ENCODE measurements at regions not wholly inside any gene's neighbourhood (a gene's known extent, or its start where the extent isn't known, plus 50 kb on each side); places are given as distances from the start of the nearest gene placed in this dataset.

DNA sequence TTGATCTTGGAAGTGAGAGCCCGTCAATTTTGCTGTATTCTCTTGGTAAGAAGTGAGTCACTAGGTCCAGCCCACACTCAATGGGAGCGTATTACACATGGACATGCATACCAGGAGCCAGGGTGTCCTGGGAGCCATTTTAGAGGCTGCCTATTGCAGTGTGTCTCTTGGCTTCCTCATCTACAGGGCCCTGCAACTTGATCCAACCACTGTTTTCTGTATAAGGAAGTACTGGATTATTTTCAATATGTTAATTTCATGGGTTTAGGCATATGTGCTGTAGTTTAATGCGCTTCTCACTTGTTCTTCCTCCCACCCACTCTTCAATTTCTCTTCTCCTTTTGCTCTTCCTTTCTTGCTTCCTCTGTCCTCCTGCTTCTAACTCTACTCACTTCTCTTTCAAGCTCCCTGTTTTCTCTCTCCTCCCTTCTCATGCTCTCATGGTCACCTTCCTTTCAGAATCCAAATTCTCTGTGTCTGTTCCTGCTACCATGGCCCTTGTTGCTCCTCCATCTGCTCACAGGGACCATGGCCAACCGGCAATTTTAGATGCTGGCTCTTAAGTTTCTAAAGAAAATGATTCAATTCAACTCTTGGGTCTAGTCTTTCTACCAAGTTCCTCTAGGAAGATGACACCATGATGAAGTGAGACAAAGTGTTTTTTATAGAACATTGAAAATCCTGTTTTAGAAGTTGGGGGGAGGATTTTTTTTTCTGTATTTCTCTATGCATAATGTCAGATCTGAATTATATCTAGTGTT lies 152.0 kb upstream of the ZEB2 start:
- no peak overlapping the region for H2AFZ ChIP-seq (ENCODE audit: low read length)
- DNase-seq (ENCODE audit: low read depth in 2 of 2), result peak in 1 of 2 donors; percentile 47

DNA sequence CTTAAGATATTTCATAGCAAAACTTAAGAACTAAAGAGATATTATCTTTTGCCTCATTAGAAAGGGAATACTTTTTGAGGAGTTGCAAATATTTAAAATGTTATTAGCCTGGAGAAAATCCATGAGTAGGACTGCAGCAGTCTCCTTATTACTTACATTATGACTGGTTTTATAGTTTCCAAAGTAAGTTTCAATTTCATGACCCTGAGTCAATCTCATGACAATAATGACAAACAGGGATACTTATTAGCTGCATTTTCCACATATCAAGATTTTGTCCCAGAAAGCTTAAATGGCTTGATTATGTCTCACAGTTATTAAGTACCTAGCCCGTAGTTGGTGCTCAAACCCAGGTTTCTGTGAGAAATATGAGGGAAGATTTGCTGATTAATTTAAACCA lies 150.8 kb upstream of the ZEB2 start:
- no peaks in the 10 kb centered on the region for H3K79me2 ChIP-seq (ENCODE audit: control insufficient read depth, insufficient read depth, low read length)
- H3K9me3 ChIP-seq (ENCODE audit: control insufficient read depth, insufficient read depth, low read depth, low read length), result no peaks in the 10 kb centered on the region
- no peak overlapping the region for H3K4me3 ChIP-seq (replicated peaks in 1 of 4; ENCODE audit: control extremely low read depth in 1 of 4, insufficient read depth in 1 of 4, low read depth in 3 of 4, low read length in 4 of 4)
- H3K4me2 ChIP-seq (ENCODE audit: extremely low read depth, insufficient read depth, low read length), result no peak overlapping the region
- H3K27me3 ChIP-seq (ENCODE audit: control insufficient read depth, insufficient read depth, low read length), result no peaks in the 10 kb centered on the region
- no peaks in the 10 kb centered on the region for H3K36me3 ChIP-seq (ENCODE audit: control insufficient read depth, insufficient read depth, low read length)
- no peaks in the 10 kb centered on the region for H3K4me1 ChIP-seq (ENCODE audit: control insufficient read depth, extremely low read depth, insufficient read depth, low read length)
- H3K9ac ChIP-seq (ENCODE audit: insufficient read depth, low read length), result no peak overlapping the region
- DNase-seq (ENCODE audit: low read depth in 2 of 2), result no peak
- H2AFZ ChIP-seq (ENCODE audit: low read length), result no peak overlapping the region
- no peak overlapping the region for H3K27ac ChIP-seq (ENCODE audit: insufficient read depth, low read length)
- TF ChIP-seq EZH2 (IDR thresholded peaks at IDR 0.05; ENCODE audit: low read length, missing control alignments), result no peak
- TF ChIP-seq, protein P1, sequence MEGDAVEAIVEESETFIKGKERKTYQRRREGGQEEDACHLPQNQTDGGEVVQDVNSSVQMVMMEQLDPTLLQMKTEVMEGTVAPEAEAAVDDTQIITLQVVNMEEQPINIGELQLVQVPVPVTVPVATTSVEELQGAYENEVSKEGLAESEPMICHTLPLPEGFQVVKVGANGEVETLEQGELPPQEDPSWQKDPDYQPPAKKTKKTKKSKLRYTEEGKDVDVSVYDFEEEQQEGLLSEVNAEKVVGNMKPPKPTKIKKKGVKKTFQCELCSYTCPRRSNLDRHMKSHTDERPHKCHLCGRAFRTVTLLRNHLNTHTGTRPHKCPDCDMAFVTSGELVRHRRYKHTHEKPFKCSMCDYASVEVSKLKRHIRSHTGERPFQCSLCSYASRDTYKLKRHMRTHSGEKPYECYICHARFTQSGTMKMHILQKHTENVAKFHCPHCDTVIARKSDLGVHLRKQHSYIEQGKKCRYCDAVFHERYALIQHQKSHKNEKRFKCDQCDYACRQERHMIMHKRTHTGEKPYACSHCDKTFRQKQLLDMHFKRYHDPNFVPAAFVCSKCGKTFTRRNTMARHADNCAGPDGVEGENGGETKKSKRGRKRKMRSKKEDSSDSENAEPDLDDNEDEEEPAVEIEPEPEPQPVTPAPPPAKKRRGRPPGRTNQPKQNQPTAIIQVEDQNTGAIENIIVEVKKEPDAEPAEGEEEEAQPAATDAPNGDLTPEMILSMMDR (conservative IDR thresholded peaks at IDR 0.05 in 1 of 2, IDR thresholded peaks at IDR 0.05 in 1 of 2; ENCODE audit: low read depth in 1 of 2, low read length in 2 of 2), result no peak
- no peaks in the 10 kb centered on the region for H4K20me1 ChIP-seq (ENCODE audit: control insufficient read depth, extremely low read depth, insufficient read depth, low read length)

More for the DNA sequence above, 152.0 kb upstream of the ZEB2 start:
- no peaks in the 10 kb centered on the region for H3K36me3 ChIP-seq (ENCODE audit: control insufficient read depth, insufficient read depth, low read length)
- H3K27me3 ChIP-seq (ENCODE audit: control insufficient read depth, insufficient read depth, low read length), result no peaks in the 10 kb centered on the region
- H3K9me3 ChIP-seq (ENCODE audit: control insufficient read depth, insufficient read depth, low read depth, low read length), result no peaks in the 10 kb centered on the region
- no peak overlapping the region for H3K27ac ChIP-seq (ENCODE audit: insufficient read depth, low read length)
- no peak for TF ChIP-seq EZH2 (IDR thresholded peaks at IDR 0.05; ENCODE audit: low read length, missing control alignments)
- TF ChIP-seq, protein P1 (conservative IDR thresholded peaks at IDR 0.05 in 1 of 2, IDR thresholded peaks at IDR 0.05 in 1 of 2; ENCODE audit: low read depth in 1 of 2, low read length in 2 of 2), result no peak
- H3K9ac ChIP-seq (ENCODE audit: insufficient read depth, low read length), result no peak overlapping the region
- no peaks in the 10 kb centered on the region for H4K20me1 ChIP-seq (ENCODE audit: control insufficient read depth, extremely low read depth, insufficient read depth, low read length)
- H3K4me3 ChIP-seq (replicated peaks in 1 of 4; ENCODE audit: control extremely low read depth in 1 of 4, insufficient read depth in 1 of 4, low read depth in 3 of 4, low read length in 4 of 4), result no peak overlapping the region
- H3K79me2 ChIP-seq (ENCODE audit: control insufficient read depth, insufficient read depth, low read length), result no peaks in the 10 kb centered on the region
- H3K4me2 ChIP-seq (ENCODE audit: extremely low read depth, insufficient read depth, low read length), result no peak overlapping the region
- no peaks in the 10 kb centered on the region for H3K4me1 ChIP-seq (ENCODE audit: control insufficient read depth, extremely low read depth, insufficient read depth, low read length)

DNA sequence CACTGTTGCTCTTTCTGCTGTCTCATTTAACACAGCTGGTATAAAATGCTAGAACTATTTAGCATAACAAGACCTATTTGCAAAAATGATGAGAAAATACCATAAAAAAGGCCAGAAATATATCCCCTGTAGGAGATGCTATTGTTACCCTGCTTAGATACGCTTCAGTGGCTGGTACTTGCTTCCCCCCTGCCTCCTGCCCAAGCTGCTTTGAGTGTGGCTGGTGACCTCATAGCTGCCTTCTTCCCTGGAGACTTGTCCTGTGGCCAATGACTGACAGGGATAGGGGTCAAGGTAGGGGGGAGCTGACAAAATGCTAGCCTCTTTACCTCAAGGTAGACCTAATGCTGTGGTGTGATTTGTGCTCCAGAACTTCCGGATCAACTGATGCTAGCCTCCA lies 150.2 kb upstream of the ZEB2 start:
- Histone ChIP-seq H3K79me2 (ENCODE audit: control insufficient read depth, insufficient read depth, low read length) (no peaks in the 10 kb centered on the region), H4K20me1 (ENCODE audit: control insufficient read depth, extremely low read depth, insufficient read depth, low read length) (no peaks in the 10 kb centered on the region), H3K27me3 (ENCODE audit: control insufficient read depth, insufficient read depth, low read length) (no peaks in the 10 kb centered on the region), H3K4me3 (replicated peaks in 1 of 4; ENCODE audit: control extremely low read depth in 1 of 4, insufficient read depth in 1 of 4, low read depth in 3 of 4, low read length in 4 of 4) (no peak overlapping the region), H2AFZ (ENCODE audit: low read length) (no peak overlapping the region), H3K9ac (ENCODE audit: insufficient read depth, low read length) (no peak overlapping the region), H3K36me3 (ENCODE audit: control insufficient read depth, insufficient read depth, low read length) (no peaks in the 10 kb centered on the region), H3K4me2 (ENCODE audit: extremely low read depth, insufficient read depth, low read length) (no peak overlapping the region), H3K27ac (ENCODE audit: insufficient read depth, low read length) (no peak overlapping the region), H3K4me1 (ENCODE audit: control insufficient read depth, extremely low read depth, insufficient read depth, low read length) (no peaks in the 10 kb centered on the region), H3K9me3 (ENCODE audit: control insufficient read depth, insufficient read depth, low read depth, low read length) (no peaks in the 10 kb centered on the region)
- TF ChIP-seq, protein P1 (conservative IDR thresholded peaks at IDR 0.05 in 1 of 2, IDR thresholded peaks at IDR 0.05 in 1 of 2; ENCODE audit: low read depth in 1 of 2, low read length in 2 of 2), result no peak
- TF ChIP-seq EZH2 (IDR thresholded peaks at IDR 0.05; ENCODE audit: low read length, missing control alignments), result no peak
- no peak for DNase-seq (ENCODE audit: low read depth in 2 of 2)

Data from fibroblast of lung (primary cell).